HG03575 (cell line): ENCODE measurements at regions not wholly inside any gene's neighbourhood (a gene's known extent, or its start where the extent isn't known, plus 50 kb on each side); places are given as distances from the start of the nearest gene placed in this dataset.

Experiments used
- ATAC-seq: cut with Tn5 transposase; IDR thresholded peaks from one replicate; pipeline ENCODE4 v1.9.1; 2021; ENCODE audit not compliant: unreplicated experiment, insufficient number of reproducible peaks, low FRiP score; ENCODE audit errors: extremely low read depth

DNA sequence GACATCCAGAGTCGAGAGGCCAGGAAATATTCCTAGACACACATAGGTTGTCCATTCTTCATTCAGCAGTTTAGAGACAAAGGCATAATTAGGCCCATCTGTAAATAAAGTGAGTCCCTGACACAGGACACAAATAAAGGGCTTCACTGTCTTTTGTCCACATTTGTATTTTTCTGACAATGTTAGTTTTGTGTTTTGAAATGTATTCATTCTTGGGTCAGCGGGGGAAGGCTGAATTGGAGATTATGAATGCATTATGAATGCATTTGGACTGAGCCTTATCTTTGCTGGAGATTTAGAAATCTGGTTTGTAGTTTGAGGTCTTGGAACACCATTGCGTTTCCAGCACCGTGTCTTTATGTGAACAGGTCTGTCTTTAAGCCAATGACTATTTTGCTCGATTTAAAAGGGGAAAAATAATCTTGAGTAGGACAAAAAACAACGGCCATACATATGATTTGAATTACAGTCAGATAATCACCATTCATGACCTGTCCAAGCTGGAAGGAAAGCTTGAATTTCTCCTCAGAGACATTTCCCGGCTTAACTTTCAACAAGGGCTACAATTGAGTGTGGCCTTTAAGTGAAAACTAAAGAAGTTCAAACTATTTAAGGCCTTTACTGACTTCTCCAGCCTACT lies 334.8 kb downstream of the WDR11 start:
- no peak for ATAC-seq

DNA sequence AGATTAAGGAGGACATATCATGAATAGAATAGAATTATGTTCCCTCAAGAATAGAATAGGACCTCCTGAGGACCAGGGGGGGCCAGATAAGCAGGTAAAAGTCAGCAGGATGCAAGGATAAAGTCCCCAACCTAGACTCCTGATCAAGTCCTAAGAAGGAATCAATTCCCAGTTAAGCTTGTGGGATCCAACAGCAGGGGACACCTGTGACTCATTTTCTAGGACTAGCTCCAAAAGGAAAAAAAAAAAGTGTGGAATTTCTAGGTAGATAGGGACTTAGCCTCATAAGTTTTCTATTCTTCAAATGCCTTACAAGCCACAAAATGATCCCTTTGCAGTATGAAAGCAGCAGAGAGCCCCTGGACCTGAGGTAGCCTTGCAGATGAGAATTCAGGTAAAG lies 336.2 kb downstream of the WDR11 start:
- ATAC-seq: no peak

DNA sequence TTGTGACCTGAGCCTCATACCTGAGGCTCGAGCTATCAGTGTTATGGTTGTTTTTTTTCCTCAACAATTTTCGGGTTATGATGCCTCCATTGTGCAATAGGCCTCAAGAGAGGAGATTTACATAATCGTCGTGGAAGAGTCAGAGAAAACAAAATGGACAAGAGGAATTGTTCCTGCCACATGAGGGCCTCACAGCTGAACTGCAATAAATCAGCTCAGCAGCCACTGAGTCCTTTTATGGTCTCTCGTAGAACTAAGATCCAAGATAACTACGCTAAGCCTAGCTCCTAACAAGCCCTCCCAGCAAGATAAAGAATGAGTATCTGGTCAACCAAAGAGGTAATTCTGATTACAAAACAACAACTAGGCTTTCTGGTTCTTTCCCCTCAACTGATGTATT lies 336.8 kb downstream of the WDR11 start:
- ATAC-seq: no peak

- no peak for ATAC-seq
These were observed 337.9 kb downstream of the WDR11 start for GRCh38 chr10:121189066-121189465.

- no peak for ATAC-seq
These were observed 343.7 kb downstream of the WDR11 start for GRCh38 chr10:121194696-121195523.

DNA sequence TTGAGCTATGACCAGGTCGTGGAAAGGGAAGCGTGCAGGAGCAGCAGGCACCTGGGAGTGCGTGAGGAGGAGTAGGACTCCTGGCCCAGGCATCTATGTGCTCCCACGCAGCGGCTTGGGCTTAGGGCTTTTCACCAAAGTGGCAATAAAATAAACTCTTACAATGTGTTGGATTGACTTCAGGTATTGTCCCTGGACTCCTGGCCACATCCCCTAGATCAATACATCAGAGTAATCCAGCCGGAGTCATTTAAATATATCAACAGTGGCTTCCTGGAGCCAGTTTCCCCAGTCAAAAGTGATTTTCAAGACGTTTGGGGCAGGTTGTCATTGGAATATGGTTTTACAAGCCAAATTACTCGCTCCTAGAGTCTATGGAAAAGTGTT lies 344.4 kb downstream of the WDR11 start:
- ATAC-seq: no peak

- no peak for ATAC-seq
These were observed 347.9 kb downstream of the WDR11 start for GRCh38 chr10:121199081-121199480.

- no peak for ATAC-seq
These were observed 354.5 kb downstream of the WDR11 start for GRCh38 chr10:121205625-121206024.

DNA sequence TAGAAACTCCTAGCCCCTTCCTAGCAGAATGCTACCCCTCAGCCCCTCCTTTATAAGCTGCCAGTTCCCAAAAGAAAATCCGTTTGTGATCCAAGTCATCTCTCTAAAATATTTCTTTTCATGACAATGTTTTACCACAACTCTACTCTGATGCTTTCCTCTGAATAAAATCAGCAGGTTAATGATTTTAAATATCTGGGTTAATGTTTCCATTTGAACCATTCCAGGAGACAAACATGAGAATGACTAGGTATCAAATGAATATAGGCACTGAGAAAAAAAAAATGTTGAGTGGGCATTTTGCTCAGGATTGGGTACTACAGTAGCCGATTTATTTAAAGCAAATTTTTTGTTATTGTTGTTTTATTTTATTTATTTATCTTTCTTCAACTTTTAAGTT lies 360.3 kb downstream of the WDR11 start:
- ATAC-seq: no peak

DNA sequence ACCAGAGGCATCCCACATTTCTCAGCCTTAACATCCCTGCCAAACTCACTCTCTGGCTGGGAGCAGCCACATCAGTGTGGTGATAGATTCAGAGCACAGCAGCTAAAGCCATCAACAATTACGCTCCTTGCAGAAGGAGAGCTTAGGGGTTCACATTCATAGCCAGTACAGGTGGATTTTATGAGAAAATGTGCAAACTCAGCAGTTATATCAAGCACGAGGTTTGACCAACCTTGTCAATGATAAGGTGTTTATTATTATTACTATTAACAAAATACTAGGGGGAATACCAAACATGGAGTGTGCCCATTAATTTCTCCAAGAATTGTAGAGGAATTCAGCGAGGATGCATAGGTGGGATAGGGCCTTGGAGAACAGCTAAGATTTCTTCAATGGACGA lies 362.3 kb downstream of the WDR11 start:
- no peak for ATAC-seq

DNA sequence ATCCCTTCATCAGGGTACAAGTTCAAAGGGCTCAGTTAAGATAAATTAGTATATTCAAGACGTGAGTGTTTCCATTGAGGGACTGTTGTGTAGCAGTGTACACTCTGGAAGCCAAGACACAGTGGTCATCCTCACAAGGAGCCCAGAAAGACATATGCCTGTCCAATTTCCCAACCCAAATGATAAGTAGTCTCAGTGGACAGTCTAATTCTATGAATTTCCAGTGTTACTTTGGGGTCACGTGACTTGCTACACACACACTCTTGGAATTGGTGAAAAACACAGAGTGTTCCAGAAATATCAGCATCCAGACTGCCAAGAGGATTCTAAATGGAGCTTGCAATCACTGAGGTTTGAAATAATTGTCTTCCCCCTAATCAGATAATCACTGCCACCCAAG lies 365.1 kb downstream of the WDR11 start:
- no peak for ATAC-seq

DNA sequence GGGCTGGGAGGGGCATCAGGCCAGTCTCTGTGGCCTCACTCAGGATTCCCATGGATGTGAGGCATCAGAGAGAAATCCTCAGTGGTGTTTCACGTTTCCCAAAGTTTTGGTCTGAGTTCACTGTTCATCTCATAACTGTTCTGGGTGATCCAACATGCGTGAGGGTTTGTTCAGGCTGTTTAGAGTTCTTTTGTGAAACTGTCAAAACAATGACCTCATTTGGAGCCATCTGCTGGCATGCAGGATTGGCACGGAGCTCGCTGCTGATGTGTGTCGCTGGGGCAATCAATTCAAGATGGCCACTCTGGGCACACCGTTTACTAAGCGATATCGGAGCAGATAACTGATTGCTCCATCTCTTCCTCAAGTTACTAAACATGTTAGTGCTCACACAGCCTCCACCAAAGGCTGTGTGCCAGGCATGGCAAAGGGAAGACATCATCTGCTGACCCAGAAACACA lies 365.6 kb downstream of the WDR11 start:
- ATAC-seq: no peak

- no peak for ATAC-seq
These were observed 366.2 kb downstream of the WDR11 start for GRCh38 chr10:121217331-121217730.

- ATAC-seq: no peak
These were observed 369.9 kb downstream of the WDR11 start for GRCh38 chr10:121221072-121221471.

DNA sequence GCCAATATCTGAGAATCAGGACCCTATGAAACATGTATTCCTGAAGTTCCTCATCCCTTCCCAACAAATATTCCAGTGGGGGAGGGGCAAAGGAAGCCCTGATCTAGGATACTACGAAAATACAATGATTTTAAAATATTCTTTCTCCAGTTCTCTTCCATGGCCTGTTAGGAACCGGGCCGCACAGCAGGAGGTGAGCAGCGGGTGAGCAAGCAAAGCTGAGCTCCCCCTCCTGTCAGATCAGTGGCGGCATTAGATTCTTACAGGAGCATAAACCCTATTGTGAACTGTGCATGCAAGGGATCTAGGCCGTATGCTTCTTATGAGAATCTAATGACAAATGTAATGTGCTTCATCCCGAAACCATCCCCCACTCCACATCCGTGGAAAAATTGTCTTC lies 370.8 kb downstream of the WDR11 start:
- no peak for ATAC-seq

DNA sequence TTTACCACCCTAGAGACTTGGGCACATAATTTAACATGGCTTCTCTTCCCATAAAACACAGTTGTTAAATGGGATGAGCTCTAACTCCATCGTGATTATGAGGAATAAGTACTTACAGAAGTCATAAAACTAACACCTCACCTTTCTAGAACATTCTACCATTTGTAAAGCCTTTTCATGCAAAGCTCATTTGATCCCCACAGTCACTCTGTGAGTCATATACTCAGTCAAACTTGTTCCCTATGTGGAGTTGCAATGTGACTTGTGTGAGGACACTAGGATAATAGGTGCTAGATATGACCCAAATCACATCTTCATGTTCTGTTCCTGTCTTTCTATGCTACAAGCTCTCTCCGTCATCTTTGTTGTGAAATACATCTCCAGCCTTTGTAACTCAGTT lies 371.7 kb downstream of the WDR11 start:
- no peak for ATAC-seq

DNA sequence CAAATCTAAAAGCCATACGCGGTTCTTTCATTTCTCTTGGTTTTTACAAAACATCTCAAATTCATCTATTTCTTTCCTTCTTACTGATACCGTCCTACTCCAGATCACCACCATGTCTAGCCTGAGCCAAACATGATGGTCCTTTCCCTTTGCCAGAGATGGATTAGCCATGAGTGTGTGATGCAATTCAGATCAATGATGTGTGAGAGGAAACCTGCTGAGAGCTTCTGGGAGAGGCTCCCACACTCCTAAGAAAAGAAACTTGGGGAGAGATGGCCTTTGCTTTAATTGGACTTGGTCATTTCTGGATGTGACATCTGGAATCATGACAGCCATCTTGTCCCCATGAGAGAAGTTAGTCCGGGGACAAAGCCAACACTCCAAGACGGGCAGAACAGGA lies 367.2 kb downstream of the FGFR2 start:
- ATAC-seq: no peak

- no peak for ATAC-seq
These were observed 365.8 kb downstream of the FGFR2 start for GRCh38 chr10:121232494-121232893.

DNA sequence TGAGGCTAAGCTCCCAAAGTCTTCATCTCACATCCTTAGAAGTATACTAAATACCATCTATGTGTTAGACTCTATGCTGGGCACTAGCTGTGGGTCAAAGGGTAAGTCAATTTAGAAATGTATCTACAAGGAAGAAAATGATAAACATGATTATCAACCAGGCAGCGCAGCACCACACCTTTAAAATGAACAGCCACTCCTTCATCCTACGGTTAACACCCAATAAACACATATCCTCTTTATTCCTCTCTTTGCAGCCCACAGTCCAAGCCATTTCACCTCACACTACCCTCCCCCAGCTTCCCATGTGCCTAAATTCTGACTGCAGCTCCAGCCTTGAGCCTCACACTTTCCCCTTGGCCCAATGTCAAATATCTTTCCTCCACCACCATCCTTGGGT lies 362.6 kb downstream of the FGFR2 start:
- no peak for ATAC-seq

GRCh38 chr10:121236621-121237020 lies 361.6 kb downstream of the FGFR2 start:
- no peak for ATAC-seq

DNA sequence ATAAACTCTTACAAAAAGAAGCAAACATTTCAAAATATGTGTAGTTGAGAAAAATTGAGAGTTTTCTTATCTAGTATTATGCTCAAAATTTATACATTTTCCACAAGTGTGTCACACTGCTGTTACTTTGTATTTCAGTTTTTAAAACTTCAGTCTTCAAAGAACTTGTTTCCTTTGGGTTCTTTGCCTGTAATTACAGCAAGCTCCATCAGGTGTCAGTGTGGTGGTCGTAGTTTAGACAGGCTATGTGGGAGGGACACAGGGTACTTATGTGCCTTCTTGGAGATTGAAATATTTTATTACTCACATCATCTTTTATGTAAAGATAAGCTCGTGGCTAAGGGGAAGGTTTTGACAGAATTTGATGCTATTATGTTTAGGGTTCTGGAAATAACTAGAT lies 360.5 kb downstream of the FGFR2 start:
- ATAC-seq: no peak
